Tibial nerve (tissue), 4 donors: ENCODE measurements at regions not wholly inside any gene's neighbourhood (a gene's known extent, or its start where the extent isn't known, plus 50 kb on each side); places are given as distances from the start of the nearest gene placed in this dataset.

Source experiments
- CTCF ChIP-seq, 5 experiments: fragments of 200-600 bp in 3 of 5; fragments of 450-650 bp in 2 of 5; sonication (generic) in 3 of 5; IDR thresholded peaks; one replicate each; pipeline ENCODE4 v1.5.1; 2016 to 2019; ENCODE audit warnings: antibody characterized with exemption in 5 of 5, mild to moderate bottlenecking in 3 of 5, moderate library complexity in 2 of 5
- EP300 ChIP-seq, 2 donors: sonication (generic); formaldehyde crosslinking; IDR thresholded peaks; one replicate each; pipeline ENCODE4 v1.6.1; 2017; ENCODE audit warnings: antibody characterized with exemption in 2 of 2, mild to moderate bottlenecking in 1 of 2
- POLR2A ChIP-seq, 2 donors: fragments of 450-650 bp; IDR thresholded peaks; one replicate each; pipeline ENCODE4 v1.6.1; 2017; ENCODE audit warnings: antibody characterized with exemption in 2 of 2, mild to moderate bottlenecking in 2 of 2, moderate library complexity in 2 of 2

- TF ChIP-seq CTCF (IDR thresholded peaks at IDR 0.05): no peak
- TF ChIP-seq POLR2A (IDR thresholded peaks at IDR 0.05): no peak
- TF ChIP-seq EP300 (IDR thresholded peaks at IDR 0.05): no peak
Observed at GRCh38 chrX:17278961-17279360, 96.0 kb upstream of the NHS start.
